Gastroesophageal sphincter (tissue), 3 donors: ENCODE measurements at regions not wholly inside any gene's neighbourhood (a gene's known extent, or its start where the extent isn't known, plus 50 kb on each side); places are given as distances from the start of the nearest gene placed in this dataset.

Experiments used
- CTCF ChIP-seq, 4 experiments: fragments of 200-600 bp in 2 of 4; fragments of 450-650 bp in 2 of 4; sonication (generic) in 1 of 4; IDR thresholded peaks; one replicate each; pipeline ENCODE4 v1.5.1; 2017 to 2019; ENCODE audit warnings: antibody characterized with exemption in 4 of 4, mild to moderate bottlenecking in 2 of 4, moderate library complexity in 2 of 4
- EP300 ChIP-seq: sonication (generic); formaldehyde crosslinking; IDR thresholded peaks from one replicate; pipeline ENCODE4 v1.6.1; 2017; ENCODE audit warnings: antibody characterized with exemption, mild to moderate bottlenecking
- POLR2A ChIP-seq, 2 donors: fragments of 450-650 bp; IDR thresholded peaks; one replicate each; pipeline ENCODE4 v1.6.1; 2017; ENCODE audit warnings: antibody characterized with exemption in 2 of 2, mild to moderate bottlenecking in 2 of 2, moderate library complexity in 1 of 2
- POLR2AphosphoS5 ChIP-seq: sonication (generic); formaldehyde crosslinking; IDR thresholded peaks from one replicate; pipeline ENCODE4 v1.6.1; 2017; ENCODE audit warnings: antibody characterized with exemption

- TF ChIP-seq CTCF (IDR thresholded peaks at IDR 0.05) (no peak), POLR2A (IDR thresholded peaks at IDR 0.05) (no peak), POLR2AphosphoS5 (no peak), EP300 (no peak)
Observed at GRCh38 chr3:25870452-25870851, 80.6 kb downstream of the OXSM start.
